ENCODE measurements at regions not wholly inside any gene's neighbourhood (a gene's known extent, or its start where the extent isn't known, plus 50 kb on each side); places are given as distances from the start of the nearest gene placed in this dataset.
A peak's percentile ranks its signal among the peaks of the same experiment; 100 is the strongest.

DNA sequence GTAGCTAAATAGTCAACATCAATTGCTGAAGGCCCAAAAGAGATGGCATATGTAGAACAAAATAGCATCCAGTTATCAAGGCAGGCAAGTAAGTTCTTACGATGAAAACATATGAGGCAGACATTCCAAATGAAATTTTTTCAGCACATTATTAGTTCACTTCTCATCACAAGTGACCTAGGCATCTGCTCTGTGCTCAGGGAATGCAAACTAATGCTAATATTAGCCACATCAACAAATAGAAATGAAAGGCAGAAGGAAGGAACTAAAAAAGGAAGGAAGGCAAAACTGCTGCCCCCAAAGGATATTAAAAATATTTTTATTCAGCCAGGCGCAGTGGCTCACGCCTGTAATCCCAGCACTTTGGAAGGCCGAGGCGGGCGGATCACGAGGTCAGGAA, 51.2 kb upstream of the ROCK1 start:
- TF ChIP-seq ZFX (IDR thresholded peaks at IDR 0.05) = no peak
- TF ChIP-seq, protein P1, sequence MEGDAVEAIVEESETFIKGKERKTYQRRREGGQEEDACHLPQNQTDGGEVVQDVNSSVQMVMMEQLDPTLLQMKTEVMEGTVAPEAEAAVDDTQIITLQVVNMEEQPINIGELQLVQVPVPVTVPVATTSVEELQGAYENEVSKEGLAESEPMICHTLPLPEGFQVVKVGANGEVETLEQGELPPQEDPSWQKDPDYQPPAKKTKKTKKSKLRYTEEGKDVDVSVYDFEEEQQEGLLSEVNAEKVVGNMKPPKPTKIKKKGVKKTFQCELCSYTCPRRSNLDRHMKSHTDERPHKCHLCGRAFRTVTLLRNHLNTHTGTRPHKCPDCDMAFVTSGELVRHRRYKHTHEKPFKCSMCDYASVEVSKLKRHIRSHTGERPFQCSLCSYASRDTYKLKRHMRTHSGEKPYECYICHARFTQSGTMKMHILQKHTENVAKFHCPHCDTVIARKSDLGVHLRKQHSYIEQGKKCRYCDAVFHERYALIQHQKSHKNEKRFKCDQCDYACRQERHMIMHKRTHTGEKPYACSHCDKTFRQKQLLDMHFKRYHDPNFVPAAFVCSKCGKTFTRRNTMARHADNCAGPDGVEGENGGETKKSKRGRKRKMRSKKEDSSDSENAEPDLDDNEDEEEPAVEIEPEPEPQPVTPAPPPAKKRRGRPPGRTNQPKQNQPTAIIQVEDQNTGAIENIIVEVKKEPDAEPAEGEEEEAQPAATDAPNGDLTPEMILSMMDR (conservative IDR thresholded peaks at IDR 0.05) = no peak
- no peak overlapping the region for H3K27ac ChIP-seq

DNA sequence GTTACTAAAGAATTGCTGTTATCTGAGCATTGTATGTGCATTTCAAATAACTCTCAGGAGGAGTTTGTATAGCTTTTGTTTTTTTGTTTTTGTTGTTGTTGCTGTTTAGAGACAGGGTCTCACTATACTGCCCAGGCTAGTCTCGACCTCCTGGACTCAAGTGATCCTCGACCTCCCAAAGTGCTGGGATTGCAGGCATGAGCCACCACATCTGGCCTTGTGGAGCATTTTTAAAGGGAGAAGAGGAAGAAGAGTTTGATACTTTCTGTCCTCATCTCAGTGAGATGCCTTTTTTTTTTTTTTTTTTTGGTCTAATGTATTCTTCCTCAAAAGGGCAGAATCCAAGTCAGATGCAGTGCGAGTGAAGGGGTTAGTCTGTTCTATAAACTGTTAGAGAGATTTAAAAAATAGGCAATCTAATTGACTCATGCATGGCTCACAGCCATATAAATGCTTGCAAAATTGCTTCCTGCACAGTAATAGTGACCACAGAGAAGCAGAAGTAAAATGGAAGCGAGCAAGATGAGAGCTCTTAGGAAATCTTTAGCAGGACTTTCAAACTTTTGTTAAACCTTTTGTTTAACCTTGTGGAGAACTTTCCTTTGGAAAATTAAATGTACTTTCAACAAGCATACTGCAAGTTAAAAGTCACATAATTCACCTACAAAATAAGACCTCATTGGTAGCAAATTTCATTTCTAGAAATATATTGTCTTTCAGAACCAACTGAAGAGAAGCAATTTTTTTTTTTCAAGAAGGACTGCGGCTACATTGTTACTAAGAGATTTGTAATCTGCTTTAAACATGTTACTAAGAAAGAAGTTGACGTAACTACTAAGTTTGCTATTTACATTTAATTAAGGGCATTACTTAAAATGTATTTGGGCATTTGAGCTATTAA, 52.3 kb upstream of the ROCK1 start:
- no peak overlapping the region for H3K27ac ChIP-seq
- TF ChIP-seq, protein P1 (conservative IDR thresholded peaks at IDR 0.05) = no peak
- TF ChIP-seq ZFX (IDR thresholded peaks at IDR 0.05) = no peak

DNA sequence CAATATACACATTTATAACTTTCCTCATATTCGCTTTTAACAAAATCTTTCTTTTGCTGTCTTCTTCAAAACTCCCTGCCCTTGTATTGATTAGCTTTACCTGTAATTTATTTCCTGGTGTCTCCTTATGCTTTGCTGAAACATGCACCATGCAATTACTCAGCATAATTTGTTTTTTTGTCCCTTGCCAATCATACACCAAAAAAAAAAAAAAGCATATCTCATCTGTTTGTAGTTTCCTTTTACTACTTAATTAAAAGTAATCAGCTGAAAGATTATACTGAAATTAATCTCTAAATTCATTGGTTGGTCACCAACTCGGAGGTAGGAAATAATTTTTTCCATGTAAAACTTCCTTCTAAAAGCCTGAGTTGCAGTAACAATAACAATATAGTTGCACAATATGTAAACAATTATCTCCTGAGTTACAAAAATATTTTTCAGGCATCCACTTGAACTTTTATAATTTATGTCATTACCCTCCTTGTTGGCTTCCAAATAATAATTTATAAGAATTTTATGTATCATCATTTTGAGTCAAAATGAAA, 53.0 kb upstream of the ROCK1 start:
- TF ChIP-seq, protein P1 (conservative IDR thresholded peaks at IDR 0.05) = no peak
- no peak for TF ChIP-seq ZFX (IDR thresholded peaks at IDR 0.05)

DNA sequence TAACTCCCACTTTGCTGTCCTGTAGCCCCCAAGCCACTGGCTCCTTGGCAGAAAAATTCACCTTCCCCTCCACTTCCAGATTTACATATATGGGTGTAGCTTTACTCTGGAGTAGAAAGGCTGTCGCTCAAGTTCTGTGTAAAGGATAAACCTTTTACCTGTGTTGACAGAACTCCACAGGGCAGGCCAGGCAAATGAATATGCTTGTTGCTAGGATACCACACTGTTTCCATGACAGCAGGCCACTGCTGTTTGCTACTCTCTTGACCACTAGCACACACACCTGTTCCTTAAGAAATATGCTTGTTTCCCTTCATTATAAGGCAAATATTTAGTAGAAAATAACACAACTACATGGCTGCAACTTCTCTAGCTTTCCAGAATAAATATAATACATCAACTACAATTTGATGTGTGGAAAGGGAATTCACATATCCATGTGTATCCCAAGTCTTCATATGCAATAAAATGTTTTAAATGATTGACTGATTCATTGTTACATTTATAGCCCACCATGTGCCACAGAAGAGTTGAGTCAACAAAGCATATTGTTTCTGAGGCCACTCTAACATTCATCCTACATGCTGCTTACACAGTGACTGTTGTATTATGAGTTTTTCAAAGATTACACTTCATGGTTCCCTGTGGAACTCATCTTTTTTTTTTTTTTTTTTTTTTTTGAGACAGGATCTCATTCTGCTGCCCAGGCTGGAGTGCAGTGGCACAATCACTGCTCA, 56.2 kb upstream of the ROCK1 start:
- peak overlapping the region; percentile 94 for H3K27ac ChIP-seq
- TF ChIP-seq ZFX (IDR thresholded peaks at IDR 0.05) = no peak
- TF ChIP-seq, protein P1 (conservative IDR thresholded peaks at IDR 0.05) = no peak; the same call in 1 of the 2 replicates

More for the DNA sequence above, 53.0 kb upstream of the ROCK1 start:
- no peak overlapping the region for H3K27ac ChIP-seq

DNA sequence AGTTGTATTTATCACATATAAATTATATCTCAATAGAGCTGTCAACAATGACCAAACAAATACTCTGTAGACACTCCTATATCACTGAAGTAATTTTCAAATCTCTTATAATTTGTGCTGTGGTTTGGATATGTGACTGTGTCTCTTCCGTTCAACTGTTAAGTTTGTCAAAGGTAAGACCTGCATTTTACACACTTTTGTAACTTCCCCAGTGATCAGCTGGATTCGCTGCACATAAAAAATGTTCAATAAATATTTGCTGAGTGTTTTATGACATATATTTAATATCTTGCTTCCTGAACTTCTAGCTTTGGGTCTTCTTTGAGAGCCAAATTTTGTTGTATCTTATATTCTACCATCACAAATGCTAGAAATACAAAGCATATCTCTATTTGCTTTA, 57.3 kb upstream of the ROCK1 start:
- H3K27ac ChIP-seq = peak overlapping the region; percentile 94

DNA sequence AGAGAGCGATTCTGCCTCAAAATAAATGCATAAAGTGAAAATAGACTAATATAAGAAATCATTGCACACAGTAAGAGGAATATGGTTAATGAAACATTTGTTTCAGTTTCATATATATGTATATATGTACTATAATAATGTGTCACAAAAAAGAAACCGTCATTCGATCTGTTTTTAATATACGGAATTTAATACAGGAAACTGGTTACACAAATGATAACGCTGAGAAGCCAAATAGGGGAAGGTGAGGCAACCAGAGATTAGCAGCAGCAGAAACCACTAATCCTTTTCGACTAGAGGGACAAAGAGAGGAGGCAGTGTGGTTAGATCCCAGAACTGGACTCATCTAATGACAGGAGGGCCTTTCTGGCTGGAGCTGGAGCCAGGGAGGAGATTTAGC, 64.2 kb upstream of the GREB1L start:
- no peak for TF ChIP-seq ZFX (IDR thresholded peaks at IDR 0.05)
- TF ChIP-seq, protein P1 (conservative IDR thresholded peaks at IDR 0.05) = no peak
- H3K27ac ChIP-seq = no peak overlapping the region

More for the DNA sequence above, 57.3 kb upstream of the ROCK1 start:
- TF ChIP-seq ZFX (IDR thresholded peaks at IDR 0.05) = no peak
- TF ChIP-seq, protein P1 (conservative IDR thresholded peaks at IDR 0.05) = no peak

Data from C4-2B (cell line).